GM23248 (cell line): ENCODE measurements at regions not wholly inside any gene's neighbourhood (a gene's known extent, or its start where the extent isn't known, plus 50 kb on each side); places are given as distances from the start of the nearest gene placed in this dataset.
"Not testable (repeated sequence)": the region's sequence is repeated elsewhere in the genome, so short reads cannot be mapped to it uniquely, and the experiment has no call there.

Source experiments
- DNase-seq: peaks from one replicate; pipeline ENCODE4 v3.0.0-alpha.2; 2015
- H2AFZ ChIP-seq: fragments of 200-600 bp; sonication (generic); 2 replicates; pipeline ENCODE4 v1.6.1; 2016; ENCODE audit warnings: antibody characterized with exemption
- H3F3A ChIP-seq: fragments of 200-600 bp; sonication (generic); 2 replicates; pipeline ENCODE4 v1.6.1; 2016; ENCODE audit warnings: mild to moderate bottlenecking, antibody characterized with exemption, mixed run types; ENCODE audit not compliant: insufficient read depth
- H3K27ac ChIP-seq: fragments of 200-600 bp; sonication (generic); 2 replicates; pipeline ENCODE4 v1.5.1; 2016; ENCODE audit warnings: mild to moderate bottlenecking
- H3K27me3 ChIP-seq: fragments of 200-600 bp; sonication (generic); replicated peaks from 2 replicates; pipeline ENCODE4 v1.6.1; 2016; ENCODE audit warnings: mild to moderate bottlenecking; ENCODE audit not compliant: insufficient read depth
- H3K36me3 ChIP-seq: fragments of 200-600 bp; sonication (generic); 2 replicates; pipeline ENCODE4 v1.6.1; 2016; ENCODE audit warnings: low read depth, mild to moderate bottlenecking
- H3K4me1 ChIP-seq: fragments of 200-600 bp; sonication (generic); 2 replicates; pipeline ENCODE4 v1.6.1; 2016; ENCODE audit warnings: mild to moderate bottlenecking; ENCODE audit not compliant: insufficient read depth
- H3K4me2 ChIP-seq: fragments of 200-600 bp; sonication (generic); one replicate; pipeline ENCODE4 v1.6.1; 2016; ENCODE audit warnings: mild to moderate bottlenecking; ENCODE audit not compliant: unreplicated experiment
- H3K4me3 ChIP-seq: fragments of 200-600 bp; sonication (generic); 2 replicates; pipeline ENCODE4 v1.5.1; 2016; ENCODE audit warnings: mild to moderate bottlenecking
- H3K79me2 ChIP-seq: fragments of 200-600 bp; sonication (generic); 2 replicates; pipeline ENCODE4 v1.6.1; 2016; ENCODE audit warnings: mild to moderate bottlenecking; ENCODE audit not compliant: insufficient read depth
- H3K9ac ChIP-seq: fragments of 200-600 bp; sonication (generic); 2 replicates; pipeline ENCODE4 v1.6.1; 2016; ENCODE audit warnings: mild to moderate bottlenecking
- H3K9me2 ChIP-seq: fragments of 200-600 bp; sonication (generic); 2 replicates; pipeline ENCODE4 v1.6.1; 2016; ENCODE audit warnings: mixed run types, mild to moderate bottlenecking, moderate library complexity; ENCODE audit not compliant: insufficient read depth
- H3K9me3 ChIP-seq: fragments of 200-600 bp; sonication (generic); one replicate; pipeline ENCODE4 v1.6.1; 2017; ENCODE audit warnings: low read depth
- H4K20me1 ChIP-seq: fragments of 200-600 bp; sonication (generic); 2 replicates; pipeline ENCODE4 v1.6.0; 2016; ENCODE audit not compliant: insufficient read depth
- EZH2 ChIP-seq: fragments of 200-600 bp; sonication (generic); IDR thresholded peaks from 2 replicates; pipeline ENCODE4 v1.6.1; 2018; ENCODE audit warnings: antibody characterized with exemption, mild to moderate bottlenecking; ENCODE audit not compliant: insufficient read depth, poor library complexity, severe bottlenecking
- EZH2phosphoT487 ChIP-seq: fragments of 200-600 bp; sonication (generic); IDR thresholded peaks from 2 replicates; pipeline ENCODE4 v1.6.1; 2018; ENCODE audit warnings: antibody characterized with exemption, moderate library complexity, mild to moderate bottlenecking, low read depth; ENCODE audit not compliant: insufficient read depth
- WGBS, 2 experiments: methylation state at CpG; one replicate each; pipeline ENCODE4 v1.1.6; 2015 to 2017; ENCODE audit warnings: low lambda C conversion rate in 2 of 2, low coverage in 1 of 2; ENCODE audit errors: missing lambda C conversion rate in 2 of 2; 5-methylcytosine and 5-hydroxymethylcytosine counted together
- in situ Hi-C: fragments of 300-500 bp; cut with MboI; formaldehyde crosslinking; loops from 2 replicates; pipeline ENCODE4 v1.15.0; 2020

- H3K4me1 ChIP-seq: no peaks in the 10 kb centered on the region
- H3K27me3 ChIP-seq: peaks cover 29% of the 10 kb centered on the region
- H4K20me1 ChIP-seq: no peaks in the 10 kb centered on the region
- H3K79me2 ChIP-seq: no peaks in the 10 kb centered on the region
- no peak for DNase-seq
- in situ Hi-C loops: no loop called here
- WGBS, 2 experiments: 45 to 46% methylated on average over 2 of the region's 2 CpGs
- 0 out of 2 replicates have a peak, but pooled peaks cover 3% of the 10 kb centered on the region for H3K9me2 ChIP-seq
- H3K9ac ChIP-seq: no peak overlapping the region
- H3K4me3 ChIP-seq: no peak overlapping the region
- no peak overlapping the region for H3K27ac ChIP-seq
- no peak overlapping the region for H2AFZ ChIP-seq
- no peaks in the 10 kb centered on the region for H3K9me3 ChIP-seq
- TF ChIP-seq EZH2: no peak
- no peaks in the 10 kb centered on the region for H3K36me3 ChIP-seq
- H3K4me2 ChIP-seq: no peak overlapping the region
- H3F3A ChIP-seq: no peaks in the 10 kb centered on the region
Observed at GRCh38 chr15:62277816-62278394, 112.8 kb upstream of the C2CD4B start.

- no peak overlapping the region for H3K4me3 ChIP-seq
- H3K9me2 ChIP-seq: 0 out of 2 replicates have a peak, but pooled peaks cover 3% of the 10 kb centered on the region
- no peak overlapping the region for H3K27ac ChIP-seq
- DNase-seq: no peak
- H3K9me3 ChIP-seq: no peaks in the 10 kb centered on the region
- no peaks in the 10 kb centered on the region for H3K36me3 ChIP-seq
- no peak overlapping the region for H3K9ac ChIP-seq
- no peaks in the 10 kb centered on the region for H3F3A ChIP-seq
- no peak for TF ChIP-seq EZH2
- TF ChIP-seq EZH2phosphoT487: no peak
- no peak overlapping the region for H2AFZ ChIP-seq
- peaks cover 30% of the 10 kb centered on the region for H3K27me3 ChIP-seq
- no peak overlapping the region for H3K4me2 ChIP-seq
- H3K79me2 ChIP-seq: no peaks in the 10 kb centered on the region
- H4K20me1 ChIP-seq: no peaks in the 10 kb centered on the region
- WGBS, 2 experiments: 35 to 47% methylated on average over 4 of the region's 4 CpGs
- no peaks in the 10 kb centered on the region for H3K4me1 ChIP-seq
- in situ Hi-C loops: no loop called here
Observed at GRCh38 chr15:62278534-62278933, 113.4 kb upstream of the C2CD4B start.

GRCh38 chr15:62279041-62279440, 114.0 kb upstream of the C2CD4B start:
- Histone ChIP-seq H3K79me2 (no peaks in the 10 kb centered on the region), H3K4me2 (no peak overlapping the region), H3F3A (no peaks in the 10 kb centered on the region), H3K4me1 (no peaks in the 10 kb centered on the region), H4K20me1 (no peaks in the 10 kb centered on the region), H2AFZ (no peak overlapping the region), H3K27me3 (peaks cover 34% of the 10 kb centered on the region), H3K27ac (no peak overlapping the region), H3K9ac (no peak overlapping the region), H3K9me2 (0 out of 2 replicates have a peak, but pooled peaks cover 3% of the 10 kb centered on the region), H3K4me3 (no peak overlapping the region), H3K9me3 (no peaks in the 10 kb centered on the region), H3K36me3 (no peaks in the 10 kb centered on the region)
- TF ChIP-seq EZH2phosphoT487 (no peak), EZH2 (no peak)
- in situ Hi-C loops: no loop called here
- no peak for DNase-seq
- WGBS, 2 experiments: 60 to 64% methylated on average over 5 of the region's 5 CpGs

- in situ Hi-C loops: no loop called here
- no peak overlapping the region for H3K27ac ChIP-seq
- H3K4me1 ChIP-seq: no peaks in the 10 kb centered on the region
- H3K9ac ChIP-seq: no peak overlapping the region
- TF ChIP-seq EZH2phosphoT487: no peak
- no peak for TF ChIP-seq EZH2
- 0 out of 2 replicates have a peak, but pooled peaks cover 3% of the 10 kb centered on the region for H3K9me2 ChIP-seq
- no peak for DNase-seq
- no peak overlapping the region for H3K4me3 ChIP-seq
- peaks cover 47% of the 10 kb centered on the region for H3K27me3 ChIP-seq
- no peak overlapping the region for H2AFZ ChIP-seq
- no peaks in the 10 kb centered on the region for H3K79me2 ChIP-seq
- H4K20me1 ChIP-seq: no peaks in the 10 kb centered on the region
- H3K36me3 ChIP-seq: no peaks in the 10 kb centered on the region
- 64 to 74% methylated on average over 5 of the region's 5 CpGs for WGBS, 2 experiments
- no peaks in the 10 kb centered on the region for H3K9me3 ChIP-seq
- H3K4me2 ChIP-seq: no peak overlapping the region
- H3F3A ChIP-seq: no peaks in the 10 kb centered on the region
Observed at GRCh38 chr15:62280625-62281024, 115.5 kb upstream of the C2CD4B start.

- H3K9me3 ChIP-seq, H3F3A ChIP-seq, H3K9me2 ChIP-seq, H3K9ac ChIP-seq, H4K20me1 ChIP-seq, H3K4me2 ChIP-seq, DNase-seq, H3K27ac ChIP-seq, in situ Hi-C loops, H3K4me1 ChIP-seq, H3K79me2 ChIP-seq, H2AFZ ChIP-seq, H3K36me3 ChIP-seq, H3K4me3 ChIP-seq: not testable (repeated sequence)
- H3K27me3 ChIP-seq: peaks cover 49% of the 10 kb centered on the region
- 61 to 67% methylated on average over 8 of the region's 8 CpGs for WGBS, 2 experiments
Observed at GRCh38 chr15:62281801-62282200, 116.7 kb upstream of the C2CD4B start.
